GM12891 (cell line): ENCODE measurements at regions not wholly inside any gene's neighbourhood (a gene's known extent, or its start where the extent isn't known, plus 50 kb on each side); places are given as distances from the start of the nearest gene placed in this dataset.

Experiments
- POLR2A ChIP-seq: IDR thresholded peaks from 2 replicates; pipeline ENCODE4 v1.6.1; 2011; ENCODE audit warnings: low read depth, low read length, control low read depth
- POLR2AphosphoS5 ChIP-seq: IDR thresholded peaks from 2 replicates; pipeline ENCODE4 v1.6.1; 2011; ENCODE audit warnings: low read depth, low read length, control low read depth
- POU2F2 ChIP-seq: IDR thresholded peaks from 2 replicates; pipeline ENCODE4 v1.6.1; 2011; ENCODE audit warnings: low read depth, mild to moderate bottlenecking, control low read depth, low read length, moderate library complexity
- SPI1 ChIP-seq: IDR thresholded peaks from 2 replicates; pipeline ENCODE4 v1.6.1; 2011; ENCODE audit warnings: low read depth, low read length, control low read depth
- TAF1 ChIP-seq: IDR thresholded peaks from 2 replicates; pipeline ENCODE4 v1.6.1; 2011; ENCODE audit warnings: low read depth, low read length, control low read depth

DNA sequence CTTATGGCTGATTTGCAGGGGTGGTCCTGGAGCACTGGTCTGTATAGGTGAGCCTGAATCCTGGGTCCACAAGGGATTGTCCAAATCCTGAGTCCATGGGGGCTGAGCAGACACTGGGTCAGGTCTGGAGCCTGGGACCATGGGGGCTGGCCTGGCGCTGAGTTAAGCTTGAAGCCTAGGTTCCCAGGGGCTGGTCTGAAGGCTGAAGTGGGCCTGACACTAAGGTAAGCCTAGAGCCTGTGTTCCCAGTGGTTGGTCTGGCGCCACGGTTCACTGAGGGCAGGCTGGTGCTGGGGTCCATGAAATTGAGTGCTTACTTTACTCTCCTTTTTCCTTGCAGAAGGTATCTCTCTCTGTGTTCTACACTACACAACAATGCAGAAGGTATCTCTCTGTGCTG lies 155.8 kb downstream of the RBM46 start:
- TF ChIP-seq POLR2A: no peak
- no peak for TF ChIP-seq POLR2AphosphoS5
- TF ChIP-seq TAF1: no peak
- no peak for TF ChIP-seq POU2F2
- no peak for TF ChIP-seq SPI1
